Upper lobe of left lung (tissue), 4 donors: ENCODE measurements at regions not wholly inside any gene's neighbourhood (a gene's known extent, or its start where the extent isn't known, plus 50 kb on each side); places are given as distances from the start of the nearest gene placed in this dataset.

Experiments
- EP300 ChIP-seq, 4 donors: sonication (generic); formaldehyde crosslinking; IDR thresholded peaks; one replicate each; pipeline ENCODE4 v1.5.1; 2017; ENCODE audit warnings: antibody characterized with exemption in 4 of 4, control low read depth in 2 of 4
- POLR2AphosphoS5 ChIP-seq, 2 donors: sonication (generic); formaldehyde crosslinking; IDR thresholded peaks; one replicate each; pipeline ENCODE4 v1.5.1; 2017; ENCODE audit warnings: antibody characterized with exemption in 2 of 2
- TF ChIP-seq, protein P1 (sequence below), 6 experiments: fragments of 450-650 bp in 4 of 6; fragments of 200-600 bp in 2 of 6; sonication (generic) in 2 of 6; IDR thresholded peaks; one replicate each; pipeline ENCODE4 v1.5.1; 2016 to 2019; ENCODE audit warnings: antibody characterized with exemption in 6 of 6

DNA sequence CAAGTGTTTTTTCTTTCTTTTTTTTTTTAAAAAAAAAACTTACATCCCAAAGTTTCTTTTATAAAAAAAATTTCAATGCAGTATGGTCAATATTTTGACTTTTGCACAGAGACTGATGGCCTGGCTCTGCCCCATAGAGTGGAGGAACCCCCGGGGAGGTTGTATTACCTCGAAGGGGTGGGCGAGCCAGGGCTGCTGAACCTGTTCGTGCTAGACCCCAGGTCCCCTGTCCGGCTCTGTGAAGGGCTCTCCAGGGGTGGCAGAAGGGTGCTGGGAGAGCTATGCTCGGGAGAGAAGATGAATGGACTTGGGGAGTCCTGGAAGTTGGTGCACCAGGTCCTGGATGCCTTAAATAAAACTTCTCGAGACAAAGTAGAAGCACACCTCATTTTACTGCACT is 446.4 kb upstream of the KLF6 start:
- TF ChIP-seq POLR2AphosphoS5 (IDR thresholded peaks at IDR 0.05) (no peak), EP300 (IDR thresholded peaks at IDR 0.05) (no peak)
- TF ChIP-seq, protein P1, sequence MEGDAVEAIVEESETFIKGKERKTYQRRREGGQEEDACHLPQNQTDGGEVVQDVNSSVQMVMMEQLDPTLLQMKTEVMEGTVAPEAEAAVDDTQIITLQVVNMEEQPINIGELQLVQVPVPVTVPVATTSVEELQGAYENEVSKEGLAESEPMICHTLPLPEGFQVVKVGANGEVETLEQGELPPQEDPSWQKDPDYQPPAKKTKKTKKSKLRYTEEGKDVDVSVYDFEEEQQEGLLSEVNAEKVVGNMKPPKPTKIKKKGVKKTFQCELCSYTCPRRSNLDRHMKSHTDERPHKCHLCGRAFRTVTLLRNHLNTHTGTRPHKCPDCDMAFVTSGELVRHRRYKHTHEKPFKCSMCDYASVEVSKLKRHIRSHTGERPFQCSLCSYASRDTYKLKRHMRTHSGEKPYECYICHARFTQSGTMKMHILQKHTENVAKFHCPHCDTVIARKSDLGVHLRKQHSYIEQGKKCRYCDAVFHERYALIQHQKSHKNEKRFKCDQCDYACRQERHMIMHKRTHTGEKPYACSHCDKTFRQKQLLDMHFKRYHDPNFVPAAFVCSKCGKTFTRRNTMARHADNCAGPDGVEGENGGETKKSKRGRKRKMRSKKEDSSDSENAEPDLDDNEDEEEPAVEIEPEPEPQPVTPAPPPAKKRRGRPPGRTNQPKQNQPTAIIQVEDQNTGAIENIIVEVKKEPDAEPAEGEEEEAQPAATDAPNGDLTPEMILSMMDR (IDR thresholded peaks at IDR 0.05), result no peak
